ENCODE measurements at regions not wholly inside any gene's neighbourhood (a gene's known extent, or its start where the extent isn't known, plus 50 kb on each side); places are given as distances from the start of the nearest gene placed in this dataset.
"Not testable (repeated sequence)": the region's sequence is repeated elsewhere in the genome, so short reads cannot be mapped to it uniquely, and the experiment has no call there.

GRCh38 chr12:38159591-38160317, 156.8 kb upstream of the ALG10B start:
- no peak for FAIRE-seq

GRCh38 chr12:38160318-38161122, 156.1 kb upstream of the ALG10B start:
- FAIRE-seq, result no peak

- no peak for FAIRE-seq
Measured at GRCh38 chr12:38161123-38162000, 155.2 kb upstream of the ALG10B start.

DNA sequence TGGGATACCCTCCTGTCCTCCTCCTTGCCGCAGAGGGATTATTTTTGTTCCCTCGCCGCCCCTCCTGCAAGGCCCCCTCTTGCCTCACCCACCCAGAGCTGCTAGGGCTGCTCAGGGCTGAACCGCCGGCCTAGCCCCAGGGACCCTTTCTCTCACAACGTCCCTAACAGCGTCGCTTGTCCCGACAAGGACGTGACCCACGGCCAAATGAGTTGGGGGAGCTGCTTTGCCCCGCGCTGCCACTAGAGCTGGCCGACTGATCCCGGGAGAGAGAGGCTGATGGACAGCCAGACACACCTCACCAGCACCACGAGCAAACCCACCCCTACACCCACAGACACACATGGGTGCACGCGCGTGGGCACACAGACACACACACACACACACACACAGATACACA, 154.6 kb upstream of the ALG10B start:
- FAIRE-seq, result no peak

- FAIRE-seq, result no peak
Measured at GRCh38 chr12:38162708-38163441, 153.7 kb upstream of the ALG10B start.

DNA sequence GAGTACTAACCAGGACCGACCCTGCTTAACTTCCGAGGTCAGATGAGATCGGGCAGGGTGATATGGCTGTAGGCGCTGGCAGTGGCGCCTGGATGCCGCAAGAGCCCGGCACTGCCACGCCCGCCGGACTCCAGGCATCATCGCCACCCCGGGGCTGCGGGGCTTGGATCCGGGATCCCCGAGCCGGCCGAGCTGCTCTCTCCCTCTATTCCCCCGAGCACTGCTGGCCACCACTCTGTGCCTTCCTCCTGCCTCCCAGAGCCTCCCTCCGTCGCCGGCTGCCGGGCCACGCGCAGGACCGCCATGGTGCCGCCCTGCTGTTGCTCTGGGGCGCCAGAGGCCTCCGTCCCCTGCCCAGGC, 153.2 kb upstream of the ALG10B start:
- no peak for FAIRE-seq

GRCh38 chr12:38166225-38166624, 150.3 kb upstream of the ALG10B start:
- FAIRE-seq, result no peak

- FAIRE-seq, result no peak
Measured at GRCh38 chr12:38175538-38175937, 141.0 kb upstream of the ALG10B start.

DNA sequence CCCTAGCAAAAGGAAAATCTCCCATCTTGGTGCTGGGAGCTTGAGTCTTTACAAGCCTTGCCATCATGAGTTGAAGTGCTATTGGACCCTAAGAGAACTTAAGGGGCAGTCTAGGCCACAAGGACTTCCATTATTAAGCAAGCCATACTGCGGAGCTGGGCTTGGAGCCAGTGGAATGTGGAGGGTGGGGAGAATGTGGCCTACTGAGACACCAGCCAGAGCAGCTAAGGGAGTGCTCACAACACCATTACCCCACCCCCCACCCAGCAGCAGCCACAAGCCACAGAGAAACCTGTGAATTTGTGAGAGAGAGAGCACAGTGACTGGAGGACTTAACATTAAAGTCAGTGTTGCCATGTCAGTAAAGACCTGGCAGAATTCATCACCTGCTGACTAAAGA, 133.0 kb upstream of the ALG10B start:
- FAIRE-seq, result not testable (repeated sequence)

GRCh38 chr12:38197286-38197685, 119.3 kb upstream of the ALG10B start:
- FAIRE-seq, result not testable (repeated sequence)

GRCh38 chr12:38201461-38202276, 114.9 kb upstream of the ALG10B start:
- no peak for FAIRE-seq

GRCh38 chr12:38204831-38205230, 111.7 kb upstream of the ALG10B start:
- no peak for FAIRE-seq

- no peak for FAIRE-seq
Measured at GRCh38 chr12:38222011-38222410, 94.6 kb upstream of the ALG10B start.

- not testable (repeated sequence) for FAIRE-seq
Measured at GRCh38 chr12:38238328-38238727, 78.2 kb upstream of the ALG10B start.

DNA sequence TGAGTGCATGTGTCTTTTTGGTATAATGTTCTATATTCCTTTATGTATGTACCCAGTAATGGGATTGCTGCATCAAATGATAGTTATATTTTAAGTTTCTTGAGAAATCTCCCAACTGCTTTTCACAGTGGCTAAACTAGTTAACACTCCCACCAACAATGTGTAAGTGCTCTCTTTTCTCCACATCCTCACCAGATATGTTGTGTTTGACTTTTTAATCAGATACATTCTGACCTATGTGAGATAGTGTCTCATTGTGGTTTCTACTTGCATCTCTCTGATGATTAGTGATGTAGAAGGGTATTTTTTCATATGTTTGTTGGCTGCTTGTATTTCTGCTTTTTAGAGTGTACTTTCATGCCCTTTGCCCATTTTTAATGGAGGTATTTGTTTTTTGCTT, 62.8 kb upstream of the ALG10B start:
- no peak for FAIRE-seq

DNA sequence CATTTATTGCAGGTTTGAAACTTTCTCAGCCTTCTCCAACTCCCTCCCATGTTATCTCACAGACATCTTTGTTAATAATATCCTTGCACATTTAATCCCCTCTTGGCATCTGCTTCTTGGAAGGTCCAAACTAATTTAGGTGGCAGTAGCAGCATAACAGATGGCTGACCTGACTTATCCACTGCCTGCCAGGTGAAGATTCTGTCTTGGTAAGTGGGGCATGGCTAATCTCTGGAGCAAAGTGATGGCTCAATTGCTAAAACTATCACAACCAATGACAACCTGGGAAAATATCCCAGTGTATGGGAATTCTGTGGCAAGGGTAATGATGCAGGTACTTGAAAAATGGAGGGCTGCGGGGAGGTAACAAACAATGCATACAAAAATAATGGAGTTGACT, 58.2 kb upstream of the ALG10B start:
- FAIRE-seq, result no peak

Measured in G401.6 (cell line).